ENCODE measurements at regions not wholly inside any gene's neighbourhood (a gene's known extent, or its start where the extent isn't known, plus 50 kb on each side); places are given as distances from the start of the nearest gene placed in this dataset.

- no peak for TF ChIP-seq POLR2A (IDR thresholded peaks at IDR 0.05)
- TF ChIP-seq CTCF (IDR thresholded peaks at IDR 0.05) = no peak
- no peak for TF ChIP-seq POLR2AphosphoS5 (IDR thresholded peaks at IDR 0.05)
Observed at GRCh38 chr6:4405621-4406212, 270.3 kb upstream of the ECI2 start.
